ENCODE measurements at regions not wholly inside any gene's neighbourhood (a gene's known extent, or its start where the extent isn't known, plus 50 kb on each side); places are given as distances from the start of the nearest gene placed in this dataset.

- no peak for DNase-seq
Observed at GRCh38 chr18:68072744-68073143, 556.2 kb upstream of the DSEL start.

- no peak for DNase-seq
Observed at GRCh38 chr18:68060871-68061270, 544.4 kb upstream of the DSEL start.

- DNase-seq: no peak
Observed at GRCh38 chr18:68056936-68057335, 540.4 kb upstream of the DSEL start.

GRCh38 chr18:68054669-68055068 lies 538.1 kb upstream of the DSEL start:
- no peak for DNase-seq

- no peak for DNase-seq
Observed at GRCh38 chr18:68053290-68053689, 536.8 kb upstream of the DSEL start.

GRCh38 chr18:68041327-68041726 lies 524.8 kb upstream of the DSEL start:
- DNase-seq: no peak

GRCh38 chr18:68040198-68040597 lies 523.7 kb upstream of the DSEL start:
- DNase-seq: no peak

- no peak for DNase-seq
Observed at GRCh38 chr18:68035774-68036522, 519.4 kb upstream of the DSEL start.

- no peak for DNase-seq
Observed at GRCh38 chr18:68034296-68034695, 517.8 kb upstream of the DSEL start.

- no peak for DNase-seq
Observed at GRCh38 chr18:68033466-68033865, 516.9 kb upstream of the DSEL start.

- no peak for DNase-seq
Observed at GRCh38 chr18:68024716-68025115, 508.2 kb upstream of the DSEL start.

GRCh38 chr18:68017385-68017784 lies 500.9 kb upstream of the DSEL start:
- no peak for DNase-seq

- no peak for DNase-seq
Observed at GRCh38 chr18:67997496-67997895, 481.0 kb upstream of the DSEL start.

GRCh38 chr18:67995769-67996168 lies 479.2 kb upstream of the DSEL start:
- DNase-seq: no peak

GRCh38 chr18:67980241-67980640 lies 463.7 kb upstream of the DSEL start:
- no peak for DNase-seq

GRCh38 chr18:67977067-67977616 lies 460.6 kb upstream of the DSEL start:
- no peak for DNase-seq

- no peak for DNase-seq
Observed at GRCh38 chr18:67973916-67974315, 457.4 kb upstream of the DSEL start.

- DNase-seq: no peak
Observed at GRCh38 chr18:67969458-67969857, 452.9 kb upstream of the DSEL start.

- no peak for DNase-seq
Observed at GRCh38 chr18:67966224-67966623, 449.7 kb upstream of the DSEL start.

- DNase-seq: no peak
Observed at GRCh38 chr18:67964462-67964861, 447.9 kb upstream of the DSEL start.

GRCh38 chr18:67961701-67962440 lies 445.4 kb upstream of the DSEL start:
- DNase-seq: no peak

GRCh38 chr18:67957684-67958083 lies 441.2 kb upstream of the DSEL start:
- DNase-seq: no peak

- no peak for DNase-seq
Observed at GRCh38 chr18:67954594-67954993, 438.1 kb upstream of the DSEL start.

GRCh38 chr18:67951137-67951536 lies 434.6 kb upstream of the DSEL start:
- DNase-seq: no peak

Data from T1000 (cell line).